Midbrain (tissue), 1 donor: ENCODE measurements at regions not wholly inside any gene's neighbourhood (a gene's known extent, or its start where the extent isn't known, plus 50 kb on each side); places are given as distances from the start of the nearest gene placed in this dataset.
"Not testable (repeated sequence)": the region's sequence is repeated elsewhere in the genome, so short reads cannot be mapped to it uniquely, and the experiment has no call there.

ENCODE experiments used
- DNase-seq: peaks from one replicate; lab custom pipeline; 2025; lab: John Stamatoyannopoulos, UW

GRCh38 chr2:179331061-179331460, 66.4 kb upstream of the SESTD1 start:
- no peak for DNase-seq

DNA sequence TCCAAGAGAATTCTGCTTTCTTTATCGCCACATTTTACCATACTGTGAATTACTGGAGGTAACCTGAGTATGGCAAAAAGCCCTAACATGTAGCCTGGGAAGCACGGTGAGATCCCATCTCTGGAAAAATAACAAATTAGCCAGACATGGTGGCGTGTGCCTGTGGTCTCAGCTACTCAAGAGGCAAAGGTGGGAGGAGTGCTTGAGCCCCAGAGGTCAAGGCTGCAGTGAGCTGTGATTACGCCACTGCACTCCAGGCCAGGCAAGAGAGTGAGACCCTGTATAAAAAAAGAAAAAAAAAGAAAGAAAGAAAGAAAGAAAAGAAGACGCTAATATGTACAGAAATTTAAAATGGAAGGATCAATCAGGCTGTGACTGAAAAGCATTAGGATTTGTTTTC, 57.7 kb upstream of the SESTD1 start:
- no peak for DNase-seq

DNA sequence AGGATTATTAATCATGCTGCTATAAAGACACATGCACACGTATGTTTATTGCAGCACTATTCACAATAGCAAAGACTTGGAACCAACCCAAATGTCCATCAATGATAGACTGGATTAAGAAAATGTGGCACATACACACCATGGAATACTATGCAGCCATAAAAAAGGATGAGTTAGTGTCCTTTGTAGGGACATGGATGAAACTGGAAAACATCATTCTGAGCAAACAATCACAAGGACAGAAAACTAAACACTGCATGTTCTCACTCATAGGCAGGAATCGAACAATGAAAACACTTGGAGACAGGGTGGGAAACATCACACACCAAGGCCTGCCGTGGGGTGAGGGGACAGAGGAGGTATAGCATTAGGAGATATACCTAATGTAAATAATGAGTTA, 56.4 kb upstream of the SESTD1 start:
- not testable (repeated sequence) for DNase-seq

DNA sequence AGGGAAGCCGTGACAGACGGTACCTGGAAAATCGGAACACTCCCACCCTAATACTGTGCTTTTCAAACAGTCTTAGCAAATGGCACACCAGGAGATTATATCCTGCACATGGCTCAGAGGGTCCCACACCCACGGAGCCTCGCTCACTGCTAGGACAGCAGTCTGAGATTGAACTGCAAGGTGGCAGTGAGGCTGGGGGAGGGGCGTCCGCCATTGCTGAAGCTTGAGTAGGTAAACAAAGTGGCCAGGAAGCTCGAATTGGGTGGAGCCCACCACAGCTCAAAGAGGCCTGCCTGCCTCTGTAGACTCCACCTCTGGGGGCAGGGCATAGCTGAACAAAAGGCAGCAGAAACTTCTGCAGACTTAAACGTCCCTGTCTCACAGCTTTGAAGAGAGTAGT, 50.1 kb upstream of the SESTD1 start:
- not testable (repeated sequence) for DNase-seq
